Pancreas (tissue), 10 donors: ENCODE measurements at regions not wholly inside any gene's neighbourhood (a gene's known extent, or its start where the extent isn't known, plus 50 kb on each side); places are given as distances from the start of the nearest gene placed in this dataset.

ENCODE experiments used
- ATAC-seq, 4 donors: fragments of 200-7000 bp; cut with Tn5 transposase; one replicate each; pipeline versions ENCODE4 v1.8.0 to v1.9.1; 2020; ENCODE audit warnings: mild to moderate bottlenecking in 4 of 4, moderate library complexity in 4 of 4
- DNase-seq, 6 donors: peaks; one replicate each; pipeline ENCODE4 v3.0.0-alpha.2; 2020
- FAIRE-seq: peaks from 2 replicates; lab custom pipeline; 2012; peaks lifted over from hg19 to GRCh38; lab: Jason Lieb, UNC
- H3K27ac ChIP-seq, 4 donors: fragments of 200-600 bp; sonication (generic); 1 replicate in 3 of 4; 2 replicates in 1 of 4; pipeline versions ENCODE4 v1.5.0 to v1.8.0; 2020
- H3K27me3 ChIP-seq, 4 donors: fragments of 200-600 bp; one replicate each; pipeline ENCODE4 v1.8.0; 2021
- H3K36me3 ChIP-seq, 3 donors: fragments of 200-600 bp; sonication (generic) in 1 of 3; one replicate each; pipeline versions ENCODE4 v1.5.0 to v1.8.0; 2020 to 2021
- H3K4me1 ChIP-seq, 3 donors: fragments of 200-600 bp; one replicate each; pipeline ENCODE4 v1.8.0; 2021
- H3K4me3 ChIP-seq, 4 donors: fragments of 200-600 bp; sonication (generic) in 2 of 4; one replicate each; pipeline versions ENCODE4 v1.5.0 to v1.8.0; 2020 to 2021
- H3K9me3 ChIP-seq, 4 donors: fragments of 200-600 bp; one replicate each; pipeline ENCODE4 v1.8.0; 2021
- CTCF ChIP-seq, 4 donors: fragments of 200-600 bp; sonication (generic) in 3 of 4; IDR thresholded peaks; one replicate each; pipeline versions ENCODE4 v1.5.0 to v1.8.0; 2021; ENCODE audit warnings: antibody characterized with exemption in 4 of 4
- WGBS, 2 donors: extraction: QIAGEN DNeasy Blood & Tissue Kit; methylation state at CpG; one replicate each; pipeline ENCODE4 v1.1.7; 2013; 5-methylcytosine and 5-hydroxymethylcytosine counted together
- intact Hi-C, 3 donors: fragments of 100-400 bp; cut with DNase I; formaldehyde crosslinking; loops; one replicate each; pipeline versions ENCODE4 v1.11.1 to v1.14.2; 2022
- donor health status: healthy with polysubstance abuse.
- donor health status: DM: no; HTN: no; CAD: no; lungs with moderate emphysema.
- donor health status: DM: no; HTN: no; CAD: no.
- donor health status: control.
- donor health status: control.
- donor health status: Bipolar disorder and iron deficiency.
- donor health status: DM: yes; HTN: yes; CAD: no.
- donor health status: DM: no; HTN: no; CAD: no.
- donor health status: DM: no; HTN: no; CAD: no.
- donor health status: DM: yes; HTN: yes; CAD: no.

- peak in 1 of 4 donors; percentile 13 for ATAC-seq
- intact Hi-C loops: no loop called here
- 80 to 81% methylated on average over 13 of the region's 13 CpGs for WGBS, 2 donors
- Histone ChIP-seq H3K27me3 (no peaks in the 10 kb centered on the region), H3K27ac (no peak overlapping the region), H3K36me3 (no peaks in the 10 kb centered on the region), H3K9me3 (no peaks in the 10 kb centered on the region), H3K4me1 (peaks cover 0 to 3% (median 0%) of the 10 kb centered on the region in 3 donors), H3K4me3 (peak overlapping the region in 1 of 4 donors; percentile 22)
- DNase-seq: no peak
- TF ChIP-seq CTCF (IDR thresholded peaks at IDR 0.05): no peak
- no peak for FAIRE-seq
These were observed 68.6 kb upstream of the MRTFB start for GRCh38 chr16:14002416-14002990.

- intact Hi-C loops: no loop called here
- 41 to 54% methylated on average over 15 of the region's 15 CpGs for WGBS, 2 donors
- peak in 1 of 6 donors; percentile 51 for DNase-seq
- Histone ChIP-seq H3K9me3 (no peaks in the 10 kb centered on the region), H3K27me3 (no peaks in the 10 kb centered on the region), H3K27ac (no peak overlapping the region), H3K36me3 (no peaks in the 10 kb centered on the region), H3K4me3 (peak overlapping the region in 1 of 4 donors; percentile 22), H3K4me1 (peaks cover 0 to under 1% (median 0%) of the 10 kb centered on the region in 3 donors)
- no peak for TF ChIP-seq CTCF (IDR thresholded peaks at IDR 0.05)
- peak in 3 of 4 donors; percentile 71 to 85 (median 85) for ATAC-seq
- FAIRE-seq: no peak
These were observed 68.0 kb upstream of the MRTFB start for GRCh38 chr16:14003074-14003570.

- intact Hi-C loops: no loop called here
- no peaks in the 10 kb centered on the region for H3K36me3 ChIP-seq
- WGBS, 2 donors: 81 to 91% methylated on average over 13 of the region's 13 CpGs
- H3K27me3 ChIP-seq: no peaks in the 10 kb centered on the region
- no peak for FAIRE-seq
- DNase-seq: no peak
- H3K4me3 ChIP-seq: no peak overlapping the region
- no peak overlapping the region for H3K27ac ChIP-seq
- TF ChIP-seq CTCF (IDR thresholded peaks at IDR 0.05): no peak
- no peaks in the 10 kb centered on the region for H3K4me1 ChIP-seq
- no peaks in the 10 kb centered on the region for H3K9me3 ChIP-seq
- ATAC-seq: peak in 1 of 4 donors; percentile 39
These were observed 66.9 kb upstream of the MRTFB start for GRCh38 chr16:14004031-14004728.

- H3K27ac ChIP-seq: no peak overlapping the region
- intact Hi-C loops: no loop called here
- no peak for TF ChIP-seq CTCF (IDR thresholded peaks at IDR 0.05)
These were observed 66.3 kb upstream of the MRTFB start for GRCh38 chr16:14004729-14005315.

More at GRCh38 chr16:14004729-14005315, 66.3 kb upstream of the MRTFB start:
- Histone ChIP-seq H3K4me1 (no peaks in the 10 kb centered on the region), H3K4me3 (no peak overlapping the region), H3K36me3 (no peaks in the 10 kb centered on the region), H3K27me3 (no peaks in the 10 kb centered on the region), H3K9me3 (no peaks in the 10 kb centered on the region)
- ATAC-seq: no peak
- no peak for DNase-seq
- no peak for FAIRE-seq
- WGBS, 2 donors: 64% methylated on average over 2 of the region's 2 CpGs
